Lower lobe of right lung (tissue), 2 donors: ENCODE measurements at regions not wholly inside any gene's neighbourhood (a gene's known extent, or its start where the extent isn't known, plus 50 kb on each side); places are given as distances from the start of the nearest gene placed in this dataset.

ENCODE experiments used
- ATAC-seq, 2 donors: fragments of 200-7000 bp; cut with Tn5 transposase; one replicate each; pipeline ENCODE4 v1.9.1; 2020 to 2022; ENCODE audit warnings: mild to moderate bottlenecking in 2 of 2, moderate library complexity in 2 of 2
- DNase-seq: peaks from one replicate; pipeline ENCODE4 v3.0.0-alpha.2; 2020
- H3K27ac ChIP-seq: fragments of 200-600 bp; one replicate; pipeline ENCODE4 v1.8.0; 2022
- H3K27me3 ChIP-seq: fragments of 200-600 bp; one replicate; pipeline ENCODE4 v1.8.0; 2022; ENCODE audit warnings: low read depth
- H3K36me3 ChIP-seq: fragments of 200-600 bp; one replicate; pipeline ENCODE4 v1.8.0; 2022; ENCODE audit warnings: mild to moderate bottlenecking
- H3K4me1 ChIP-seq: fragments of 200-600 bp; one replicate; pipeline ENCODE4 v1.8.0; 2022
- H3K4me3 ChIP-seq: fragments of 200-600 bp; one replicate; pipeline ENCODE4 v1.8.0; 2022; ENCODE audit warnings: mild to moderate bottlenecking
- H3K9me3 ChIP-seq: fragments of 200-600 bp; one replicate; pipeline ENCODE4 v1.8.0; 2022
- CTCF ChIP-seq: fragments of 200-600 bp; IDR thresholded peaks from one replicate; pipeline ENCODE4 v1.8.0; 2022; ENCODE audit warnings: antibody characterized with exemption, mild to moderate bottlenecking
- intact Hi-C: fragments of 100-400 bp; cut with DNase I; formaldehyde crosslinking; loops from one replicate; pipeline ENCODE4 v1.11.0; 2022
- donor health status: DM: no; HTN: yes; CAD: no; lungs with severe emphysema.

GRCh38 chr20:20835897-20836296, 123.5 kb upstream of the RALGAPA2 start:
- Histone ChIP-seq H3K27me3 (peaks cover 15% of the 10 kb centered on the region), H3K9me3 (no peaks in the 10 kb centered on the region), H3K36me3 (no peaks in the 10 kb centered on the region), H3K4me1 (peaks cover 3% of the 10 kb centered on the region), H3K4me3 (no peak overlapping the region), H3K27ac (no peak overlapping the region)
- DNase-seq (no peak), ATAC-seq (no peak)
- intact Hi-C loops, result no loop called here
- TF ChIP-seq CTCF, result no peak

GRCh38 chr20:20834008-20834407, 121.6 kb upstream of the RALGAPA2 start:
- Histone ChIP-seq H3K4me1 (peaks cover 3% of the 10 kb centered on the region), H3K27ac (no peak overlapping the region), H3K27me3 (peaks cover 15% of the 10 kb centered on the region), H3K36me3 (no peaks in the 10 kb centered on the region), H3K4me3 (no peak overlapping the region), H3K9me3 (no peaks in the 10 kb centered on the region)
- no peak for TF ChIP-seq CTCF
- ATAC-seq (no peak), DNase-seq (no peak)
- intact Hi-C loops, result no loop called here

- Histone ChIP-seq H3K4me1 (peaks cover 2% of the 10 kb centered on the region), H3K27me3 (peaks cover 11% of the 10 kb centered on the region), H3K27ac (no peak overlapping the region), H3K4me3 (no peak overlapping the region), H3K9me3 (no peaks in the 10 kb centered on the region), H3K36me3 (no peaks in the 10 kb centered on the region)
- ATAC-seq (no peak), DNase-seq (no peak)
- intact Hi-C loops, result no loop called here
- no peak for TF ChIP-seq CTCF
Measured at GRCh38 chr20:20832715-20833114, 120.3 kb upstream of the RALGAPA2 start.

- no peaks in the 10 kb centered on the region for H3K36me3 ChIP-seq
- peaks cover 6% of the 10 kb centered on the region for H3K27me3 ChIP-seq
- H3K9me3 ChIP-seq, result no peaks in the 10 kb centered on the region
- ATAC-seq (no peak), DNase-seq (no peak)
- H3K4me1 ChIP-seq, result no peaks in the 10 kb centered on the region
- H3K4me3 ChIP-seq, result no peak overlapping the region
- no peak for TF ChIP-seq CTCF
- intact Hi-C loops, result no loop called here
- no peak overlapping the region for H3K27ac ChIP-seq
Measured at GRCh38 chr20:20831794-20832193, 119.3 kb upstream of the RALGAPA2 start.

GRCh38 chr20:20829681-20830080, 117.2 kb upstream of the RALGAPA2 start:
- no peaks in the 10 kb centered on the region for H3K27me3 ChIP-seq
- no peak for ATAC-seq
- H3K36me3 ChIP-seq, result no peaks in the 10 kb centered on the region
- peaks cover 3% of the 10 kb centered on the region for H3K4me1 ChIP-seq
- no peak overlapping the region for H3K27ac ChIP-seq
- no peak for DNase-seq
- no peak overlapping the region for H3K4me3 ChIP-seq
- no peak for TF ChIP-seq CTCF
- intact Hi-C loops, result loop anchor here (10.0 kb wide), 1 partner anchor 165 kb away; no protein-coding TSS in a partner anchor
- no peaks in the 10 kb centered on the region for H3K9me3 ChIP-seq
